Fibroblast of skin of right quadriceps (primary cell): ENCODE measurements at regions not wholly inside any gene's neighbourhood (a gene's known extent, or its start where the extent isn't known, plus 50 kb on each side); places are given as distances from the start of the nearest gene placed in this dataset.

Source experiments
- DNase-seq: peaks from one replicate; pipeline ENCODE4 v3.0.0-alpha.2; 2013

GRCh38 chr22:47690166-47690565 lies 927.7 kb downstream of the TBC1D22A start:
- no peak for DNase-seq

DNA sequence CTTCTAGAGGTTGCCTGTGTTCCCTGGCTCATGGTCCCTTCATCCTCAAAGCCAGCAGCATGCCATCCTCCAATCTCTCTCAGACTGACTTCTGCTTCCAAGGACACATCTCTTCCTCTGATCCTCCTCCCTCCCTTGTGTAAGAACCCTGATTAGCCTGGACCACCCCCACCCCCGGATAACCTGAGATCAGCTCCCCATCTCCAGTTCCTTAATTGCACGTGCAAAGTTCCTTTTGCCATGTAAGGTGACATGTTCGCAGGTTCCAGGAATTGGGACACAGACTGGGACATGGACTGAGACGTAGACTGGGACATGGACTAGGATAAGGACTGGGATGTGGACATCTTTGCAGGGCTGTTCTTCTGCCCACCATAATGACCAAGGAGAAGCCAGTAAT lies 925.3 kb downstream of the TBC1D22A start:
- DNase-seq: no peak

DNA sequence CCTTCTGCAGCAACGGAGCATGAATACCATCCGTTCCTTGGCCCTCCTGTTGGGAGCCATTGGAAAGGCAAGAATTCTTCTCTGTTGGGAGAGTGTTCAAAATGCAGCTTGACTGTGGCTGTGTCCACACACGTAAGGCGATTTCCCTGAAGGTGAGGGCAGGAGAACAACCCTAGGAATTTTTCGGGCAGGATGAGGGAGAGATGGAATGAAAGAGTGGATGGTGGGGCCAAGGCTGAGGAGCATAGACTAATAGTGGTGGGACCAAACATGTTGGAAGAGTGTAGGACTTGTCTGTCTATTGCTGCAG lies 924.9 kb downstream of the TBC1D22A start:
- DNase-seq: no peak

GRCh38 chr22:47686594-47687345 lies 924.3 kb downstream of the TBC1D22A start:
- DNase-seq: no peak

GRCh38 chr22:47681411-47682165 lies 919.1 kb downstream of the TBC1D22A start:
- no peak for DNase-seq

DNA sequence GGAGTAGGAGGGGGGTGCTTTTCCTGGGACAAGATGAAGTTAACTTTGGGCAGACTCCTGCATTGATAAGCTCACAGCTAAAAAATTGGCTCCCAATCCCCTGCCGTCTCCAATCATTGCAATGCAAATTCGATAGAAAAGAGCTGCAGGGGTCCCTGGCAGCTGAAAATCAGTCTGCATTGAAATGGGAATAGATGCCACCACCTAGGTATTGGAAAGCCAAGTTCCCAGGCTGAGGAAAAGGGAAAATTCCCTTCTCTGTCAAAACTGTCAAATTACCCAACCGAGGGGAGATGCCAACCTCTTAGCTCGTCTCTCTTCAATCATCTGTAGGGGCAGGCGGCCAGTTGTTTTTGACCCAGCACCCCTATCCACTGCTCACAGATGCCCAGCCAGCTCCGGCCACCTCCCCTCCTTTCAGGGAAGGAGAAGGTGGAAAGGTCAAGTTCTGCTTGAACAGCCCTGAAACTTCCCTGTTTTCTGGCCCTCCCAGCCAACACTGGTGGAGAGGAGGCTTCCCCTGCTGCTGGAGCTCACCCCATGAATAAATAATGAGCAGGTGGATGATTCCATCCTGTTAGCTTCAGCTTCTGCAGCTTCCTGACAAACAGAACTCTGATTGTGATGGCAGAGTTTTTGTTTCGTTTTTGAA lies 916.3 kb downstream of the TBC1D22A start:
- DNase-seq: no peak

DNA sequence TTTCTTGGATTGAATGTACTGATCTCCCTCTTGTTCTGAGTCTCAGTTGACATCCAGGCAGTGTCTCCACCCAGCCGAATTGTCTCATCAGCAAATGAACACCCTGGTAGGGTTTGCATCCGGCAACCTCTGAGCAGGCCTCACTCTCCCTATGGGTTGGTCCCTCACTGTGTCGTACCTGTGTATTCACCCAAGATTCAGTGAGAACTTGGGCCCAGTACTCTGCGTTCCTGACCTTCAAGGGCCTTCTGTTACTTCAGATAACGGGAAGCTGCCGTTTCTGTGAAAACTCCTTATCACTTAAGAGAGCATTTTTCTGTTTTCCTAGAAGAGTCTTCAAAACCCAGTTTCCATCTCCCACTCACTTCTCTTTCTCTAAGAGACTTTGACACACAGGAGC lies 915.6 kb downstream of the TBC1D22A start:
- DNase-seq: no peak

DNA sequence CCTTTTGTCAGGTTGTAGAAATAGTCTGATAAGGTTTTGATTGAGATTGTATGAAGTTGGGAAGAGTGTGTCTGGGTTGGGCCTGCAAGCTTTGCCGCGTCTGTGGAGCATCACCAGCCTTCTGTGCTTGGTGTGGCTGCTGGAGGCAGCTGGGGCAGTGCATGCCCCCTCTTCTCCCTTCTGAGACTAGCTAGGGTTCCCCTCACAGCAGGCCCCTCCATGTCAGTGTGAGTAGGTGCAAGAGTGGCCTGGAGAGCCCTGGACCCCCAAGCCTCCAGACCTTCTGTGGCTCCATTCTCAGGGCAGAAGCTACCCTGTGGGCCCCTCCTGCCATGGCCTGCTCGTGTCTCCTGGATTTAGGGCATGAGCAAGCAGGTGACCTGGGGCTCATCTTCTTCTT lies 914.2 kb downstream of the TBC1D22A start:
- no peak for DNase-seq

GRCh38 chr22:47674600-47674999 lies 912.1 kb downstream of the TBC1D22A start:
- DNase-seq: no peak

DNA sequence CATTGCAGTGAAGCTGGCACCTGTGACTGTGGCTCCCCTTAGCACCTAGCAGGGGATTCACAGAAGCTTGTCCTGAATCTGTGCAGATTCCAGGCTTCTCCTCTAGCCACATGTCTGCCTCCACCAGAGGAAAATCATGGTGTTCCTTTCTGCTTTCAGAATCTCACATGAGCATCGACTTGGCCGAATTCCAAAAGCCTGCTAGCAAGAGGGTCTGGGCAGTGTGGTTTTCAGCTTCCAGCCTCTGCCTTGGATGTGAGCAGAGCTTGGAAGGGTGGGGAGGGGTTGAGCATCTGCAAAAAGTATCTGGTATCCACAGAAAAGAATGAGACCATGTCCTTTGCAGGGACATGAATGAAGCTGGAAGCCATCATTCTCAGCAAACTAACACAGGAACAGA lies 911.1 kb downstream of the TBC1D22A start:
- no peak for DNase-seq

DNA sequence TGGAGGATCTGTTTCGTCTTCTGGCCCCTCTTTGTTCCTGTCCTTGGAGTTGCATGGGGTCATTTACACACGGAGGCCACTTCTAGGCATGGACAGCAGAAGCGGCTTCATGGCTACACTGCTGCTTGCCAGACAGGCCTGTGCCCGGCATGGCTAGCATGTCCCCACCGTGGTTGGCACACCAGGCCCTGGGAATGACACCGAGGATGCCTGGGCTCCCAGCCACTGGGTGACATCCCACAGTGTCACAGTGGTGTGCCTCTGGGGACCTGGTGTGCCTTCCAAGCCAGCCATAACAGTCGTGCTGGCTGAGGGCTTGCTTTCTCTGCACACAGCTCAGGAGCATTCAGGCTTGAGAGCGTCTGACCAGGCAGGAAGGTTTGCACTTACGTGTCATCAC lies 910.1 kb downstream of the TBC1D22A start:
- no peak for DNase-seq

- no peak for DNase-seq
Observed at GRCh38 chr22:47665151-47665550, 902.7 kb downstream of the TBC1D22A start.

DNA sequence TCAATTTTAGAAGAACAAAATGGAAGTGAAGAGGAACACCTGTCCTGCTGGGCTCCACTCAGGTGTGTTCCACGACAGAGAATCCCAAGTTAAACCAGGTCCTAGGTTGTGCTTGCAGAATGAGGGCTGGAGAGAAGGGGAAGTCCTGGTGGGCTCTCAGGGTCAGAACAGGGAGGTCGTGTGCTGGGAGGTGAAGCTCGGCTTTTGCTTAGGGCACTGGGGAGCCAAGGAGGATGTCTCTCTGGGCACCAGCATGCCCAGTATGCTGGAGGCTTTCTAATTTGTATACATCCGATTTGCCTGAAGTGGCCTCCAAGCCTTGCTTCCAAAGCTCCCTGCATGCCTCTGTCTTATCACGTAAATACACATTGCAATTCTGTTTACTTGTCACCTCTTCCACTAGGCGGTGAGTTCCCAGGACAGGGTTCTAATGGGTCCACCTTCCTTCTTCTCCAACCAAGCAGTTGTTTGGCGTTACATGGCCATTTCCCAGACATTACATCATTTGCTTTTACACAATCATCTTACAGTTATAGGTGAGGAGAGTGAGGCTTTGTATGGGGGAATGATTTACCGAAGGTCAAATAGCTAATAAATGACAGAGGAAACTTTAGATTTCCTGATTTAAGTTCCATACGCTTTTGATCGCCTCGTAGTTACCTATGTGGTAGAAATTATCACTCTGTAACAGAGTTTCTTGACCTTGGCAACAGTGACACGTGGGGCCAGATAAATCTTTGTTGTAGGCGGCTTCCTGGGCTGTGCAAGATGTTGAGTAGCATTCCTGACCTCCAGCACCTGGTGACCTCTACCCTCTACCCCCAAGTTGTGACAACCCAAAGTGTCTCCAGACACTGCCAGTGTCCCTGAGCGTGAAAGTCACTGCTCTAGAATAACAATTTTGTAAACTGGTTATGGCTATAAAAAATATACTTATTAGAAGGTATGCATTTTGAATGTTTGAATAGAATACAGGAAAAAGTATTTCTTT lies 901.5 kb downstream of the TBC1D22A start:
- no peak for DNase-seq

DNA sequence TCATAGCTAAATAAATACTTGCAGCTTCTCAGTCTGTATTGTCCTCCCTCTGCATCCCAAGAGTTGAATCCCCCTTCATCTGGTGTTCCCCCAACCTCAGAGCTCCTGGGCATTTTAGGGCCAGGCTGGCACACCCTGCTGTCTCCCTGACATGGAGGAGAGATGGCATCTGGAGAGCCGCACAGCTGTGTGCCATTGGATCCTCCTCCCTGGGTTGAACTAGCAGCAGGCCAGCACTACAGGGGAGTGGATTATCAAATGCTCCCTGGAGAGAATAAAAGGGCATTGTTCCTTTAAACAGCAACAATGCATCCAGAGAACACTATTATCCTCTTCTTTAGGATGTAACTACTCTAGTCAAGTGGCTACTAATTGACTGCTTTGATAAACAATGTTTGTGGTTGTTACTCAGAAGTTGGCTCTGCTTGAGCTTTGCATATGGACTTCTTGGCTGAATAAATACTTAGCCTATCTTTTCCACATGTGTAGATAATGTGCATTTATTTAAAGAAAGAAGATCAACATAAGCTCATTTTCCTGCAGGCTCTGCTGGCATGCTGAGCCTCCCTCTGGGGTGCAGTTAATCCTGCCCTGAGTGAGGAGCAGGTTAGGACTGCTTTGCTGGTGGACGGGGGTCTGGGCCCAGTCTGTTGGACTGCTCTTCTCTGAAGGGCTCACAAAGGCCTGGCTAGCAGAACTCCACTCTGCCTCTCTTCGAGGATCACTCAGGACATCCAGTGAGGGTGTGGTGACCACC lies 897.2 kb downstream of the TBC1D22A start:
- DNase-seq: no peak

DNA sequence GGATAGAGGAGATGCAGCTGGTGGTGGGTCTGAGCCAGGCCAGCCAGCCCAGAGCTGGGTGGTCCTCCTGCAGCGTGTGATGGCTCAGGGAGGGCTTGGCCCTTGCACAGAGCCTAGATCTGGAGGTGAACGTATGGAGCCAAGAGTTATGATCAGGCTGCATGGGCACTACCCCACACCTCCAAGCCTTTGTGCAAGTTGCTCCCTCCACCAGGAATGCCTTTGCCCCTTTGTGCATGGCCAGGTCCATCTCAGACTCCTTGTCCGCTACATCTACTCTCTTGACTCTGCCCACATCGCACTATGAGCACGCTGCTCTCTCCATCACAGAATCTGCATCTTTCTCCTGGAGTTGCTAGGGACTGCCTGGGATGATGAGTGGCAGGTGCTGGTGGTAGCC lies 895.7 kb downstream of the TBC1D22A start:
- no peak for DNase-seq

GRCh38 chr22:47657224-47657623 lies 894.8 kb downstream of the TBC1D22A start:
- no peak for DNase-seq

- no peak for DNase-seq
Observed at GRCh38 chr22:47656806-47657205, 894.4 kb downstream of the TBC1D22A start.

DNA sequence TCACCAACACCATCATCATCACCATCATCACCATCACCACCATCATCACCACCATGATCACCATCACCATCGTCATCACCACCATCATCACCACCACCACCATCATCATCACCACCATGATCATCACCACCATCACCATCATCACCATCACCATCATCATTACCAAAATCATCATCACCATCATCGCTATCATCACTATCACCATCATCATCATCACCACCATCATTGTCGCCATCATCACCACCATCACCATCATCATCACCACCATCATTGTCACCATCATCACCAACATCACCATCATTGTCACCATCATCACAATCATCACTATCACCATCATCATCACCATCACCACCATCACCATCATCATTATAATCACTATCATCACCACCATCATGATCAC lies 893.5 kb downstream of the TBC1D22A start:
- no peak for DNase-seq

DNA sequence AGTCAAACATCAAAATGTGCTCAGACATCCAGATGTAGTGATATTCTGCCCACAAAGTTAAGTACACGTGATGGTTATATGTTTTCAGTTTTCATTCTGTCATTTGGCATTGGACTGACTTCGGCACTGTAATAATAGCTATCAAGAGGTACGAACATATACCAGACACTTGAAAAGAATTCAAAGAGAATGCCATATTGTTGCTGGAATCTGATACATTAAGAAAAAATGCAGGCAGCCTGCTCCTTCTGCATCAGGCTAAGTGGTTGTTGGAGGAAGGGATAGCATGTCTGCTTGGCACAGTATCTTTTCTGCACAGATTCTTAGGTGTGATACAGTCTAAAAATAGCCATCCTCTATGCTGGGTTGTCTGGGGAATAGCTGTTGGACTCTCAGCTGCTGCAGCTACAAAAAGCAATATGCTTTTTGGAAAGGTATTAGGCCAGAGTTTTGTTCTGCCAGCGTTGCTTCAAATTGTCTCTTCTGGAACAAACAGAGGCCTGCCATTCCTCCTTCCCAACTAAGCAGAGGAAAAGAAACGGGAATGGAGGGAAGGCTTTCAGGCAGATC lies 892.6 kb downstream of the TBC1D22A start:
- no peak for DNase-seq

DNA sequence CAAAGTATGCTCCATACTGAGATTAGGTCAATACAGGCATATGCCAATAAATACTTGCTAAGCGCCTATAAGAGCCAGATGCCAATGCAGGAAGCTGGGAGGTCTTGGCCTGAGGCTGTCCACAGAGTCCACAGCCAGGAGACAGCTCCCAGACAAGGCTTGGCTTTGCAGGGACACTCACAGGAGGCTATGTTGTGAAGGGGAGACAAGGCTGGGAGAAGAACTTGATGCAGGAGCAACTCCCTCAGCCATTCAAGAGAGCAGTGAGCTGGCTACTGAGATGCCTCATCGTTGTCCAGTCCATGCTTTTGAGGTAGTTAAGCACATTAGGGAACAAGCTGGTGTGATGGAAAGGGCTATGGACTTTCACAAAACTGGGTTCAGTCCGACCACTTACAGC lies 891.5 kb downstream of the TBC1D22A start:
- DNase-seq: no peak

GRCh38 chr22:47651216-47651987 lies 889.0 kb downstream of the TBC1D22A start:
- DNase-seq: no peak
